HFFc6 (cell line): ENCODE measurements at regions not wholly inside any gene's neighbourhood (a gene's known extent, or its start where the extent isn't known, plus 50 kb on each side); places are given as distances from the start of the nearest gene placed in this dataset.

Experiments
- DNase-seq: peaks from one replicate; pipeline ENCODE4 v3.0.0-alpha.2; 2018
- H3K27ac Mint-ChIP-seq: 2 replicates; pipeline ENCODE4 v1.8.0; 2020; ENCODE audit warnings: mild to moderate bottlenecking, mixed read lengths
- H3K27me3 Mint-ChIP-seq: 2 replicates; pipeline ENCODE4 v1.8.0; 2021; ENCODE audit warnings: mild to moderate bottlenecking, moderate library complexity, mixed read lengths; ENCODE audit not compliant: insufficient read depth
- H3K36me3 Mint-ChIP-seq: 2 replicates; pipeline ENCODE4 v1.8.0; 2021; ENCODE audit warnings: low read depth, mixed read lengths
- H3K4me1 Mint-ChIP-seq: 2 replicates; pipeline ENCODE4 v1.8.0; 2020; ENCODE audit warnings: low read depth, mixed read lengths
- H3K4me3 Mint-ChIP-seq: 2 replicates; pipeline ENCODE4 v1.8.0; 2020; ENCODE audit warnings: mild to moderate bottlenecking, moderate library complexity, mixed read lengths
- H3K9me3 Mint-ChIP-seq: 2 replicates; pipeline ENCODE4 v1.8.0; 2020; ENCODE audit warnings: mild to moderate bottlenecking, mixed read lengths
- TF ChIP-seq, protein P1 (sequence below): fragments of 200-600 bp; sonication (generic); IDR thresholded peaks from 2 replicates; pipeline ENCODE4 v1.5.0; 2021; ENCODE audit warnings: antibody characterized with exemption, mild to moderate bottlenecking

DNA sequence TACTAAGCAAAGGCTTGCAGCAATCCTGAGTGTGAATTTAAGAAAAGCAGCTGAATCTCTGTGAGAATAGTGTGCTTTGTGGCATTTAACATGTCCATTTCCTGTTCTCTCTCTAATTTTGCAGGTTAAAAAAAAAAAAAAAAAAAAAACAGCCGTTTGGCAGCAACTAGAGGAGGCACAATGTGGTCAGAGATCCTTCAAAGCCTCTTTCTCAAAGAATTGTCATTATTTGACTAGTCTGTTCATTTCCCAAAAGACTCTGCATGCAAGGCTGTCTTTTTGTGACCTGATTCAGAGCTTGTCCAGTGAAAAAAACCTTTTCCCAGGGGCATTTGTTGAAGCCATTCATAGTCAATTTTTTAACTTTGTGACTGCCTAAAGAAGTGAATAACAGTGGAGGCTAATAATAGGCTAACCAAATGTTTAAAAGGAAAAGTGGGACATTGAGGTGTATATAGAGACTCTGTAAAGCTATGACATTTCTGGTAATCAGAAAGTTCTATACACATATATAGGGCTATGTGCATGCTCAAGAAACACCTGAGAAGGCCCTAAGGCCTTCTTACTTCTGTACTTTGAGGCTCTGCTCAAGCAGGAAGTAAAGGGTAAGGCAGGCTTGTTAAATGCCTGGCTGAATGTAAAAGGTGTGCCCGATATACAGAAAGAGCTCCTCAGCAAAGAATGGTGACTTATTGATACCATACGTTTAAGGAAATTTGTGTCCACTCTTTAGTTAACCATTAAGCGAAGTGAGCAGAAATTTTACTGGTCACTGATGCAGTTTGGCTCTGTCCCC lies 289.6 kb upstream of the RAB6C start:
- DNase-seq, result no peak
- TF ChIP-seq, protein P1, sequence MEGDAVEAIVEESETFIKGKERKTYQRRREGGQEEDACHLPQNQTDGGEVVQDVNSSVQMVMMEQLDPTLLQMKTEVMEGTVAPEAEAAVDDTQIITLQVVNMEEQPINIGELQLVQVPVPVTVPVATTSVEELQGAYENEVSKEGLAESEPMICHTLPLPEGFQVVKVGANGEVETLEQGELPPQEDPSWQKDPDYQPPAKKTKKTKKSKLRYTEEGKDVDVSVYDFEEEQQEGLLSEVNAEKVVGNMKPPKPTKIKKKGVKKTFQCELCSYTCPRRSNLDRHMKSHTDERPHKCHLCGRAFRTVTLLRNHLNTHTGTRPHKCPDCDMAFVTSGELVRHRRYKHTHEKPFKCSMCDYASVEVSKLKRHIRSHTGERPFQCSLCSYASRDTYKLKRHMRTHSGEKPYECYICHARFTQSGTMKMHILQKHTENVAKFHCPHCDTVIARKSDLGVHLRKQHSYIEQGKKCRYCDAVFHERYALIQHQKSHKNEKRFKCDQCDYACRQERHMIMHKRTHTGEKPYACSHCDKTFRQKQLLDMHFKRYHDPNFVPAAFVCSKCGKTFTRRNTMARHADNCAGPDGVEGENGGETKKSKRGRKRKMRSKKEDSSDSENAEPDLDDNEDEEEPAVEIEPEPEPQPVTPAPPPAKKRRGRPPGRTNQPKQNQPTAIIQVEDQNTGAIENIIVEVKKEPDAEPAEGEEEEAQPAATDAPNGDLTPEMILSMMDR, result no peak
- Mint-ChIP-seq H3K9me3 (peaks cover 35% of the 10 kb centered on the region), H3K27ac (no peak overlapping the region), H3K4me1 (no peaks in the 10 kb centered on the region), H3K4me3 (no peak overlapping the region), H3K27me3 (no peaks in the 10 kb centered on the region), H3K36me3 (no peaks in the 10 kb centered on the region; the same call in 1 of the 2 replicates)

DNA sequence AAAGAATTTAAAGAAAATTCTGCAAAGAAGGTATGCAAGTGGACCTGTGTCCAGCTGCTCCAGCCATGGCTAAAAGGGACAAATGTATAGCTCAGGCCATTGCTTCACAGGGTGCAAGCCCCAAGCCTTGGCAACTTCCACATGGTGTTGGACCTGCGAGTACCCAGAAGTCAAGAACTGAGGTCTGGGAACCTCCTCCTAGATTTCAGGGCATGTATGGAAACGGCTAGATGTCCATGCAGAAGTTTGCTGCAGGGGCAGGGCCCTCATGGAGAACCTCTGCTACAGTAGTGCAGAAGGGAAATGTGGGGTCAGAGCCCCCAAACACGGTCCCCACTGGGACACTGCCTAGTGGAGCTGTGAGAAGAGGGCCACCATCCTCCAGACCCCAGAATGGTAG lies 284.0 kb upstream of the RAB6C start:
- DNase-seq, result no peak
- Mint-ChIP-seq H3K27me3 (no peaks in the 10 kb centered on the region), H3K9me3 (peaks cover 52% of the 10 kb centered on the region), H3K27ac (no peak overlapping the region), H3K36me3 (no peaks in the 10 kb centered on the region), H3K4me3 (no peak overlapping the region), H3K4me1 (no peaks in the 10 kb centered on the region)
- TF ChIP-seq, protein P1, result no peak

GRCh38 chr2:129698593-129698992 lies 280.9 kb upstream of the RAB6C start:
- TF ChIP-seq, protein P1, result no peak
- no peaks in the 10 kb centered on the region for H3K36me3 Mint-ChIP-seq
- no peak for DNase-seq
- no peak overlapping the region for H3K27ac Mint-ChIP-seq
- no peak overlapping the region for H3K4me3 Mint-ChIP-seq
- H3K4me1 Mint-ChIP-seq, result no peaks in the 10 kb centered on the region
- H3K9me3 Mint-ChIP-seq, result peaks cover 38% of the 10 kb centered on the region
- H3K27me3 Mint-ChIP-seq, result no peaks in the 10 kb centered on the region

GRCh38 chr2:129699781-129700573 lies 279.5 kb upstream of the RAB6C start:
- Mint-ChIP-seq H3K36me3 (peaks cover 5% of the 10 kb centered on the region; the same call in 1 of the 2 replicates), H3K9me3 (peaks cover 47% of the 10 kb centered on the region), H3K4me3 (no peak overlapping the region), H3K27ac (no peak overlapping the region), H3K27me3 (no peaks in the 10 kb centered on the region), H3K4me1 (no peaks in the 10 kb centered on the region)
- DNase-seq, result no peak
- TF ChIP-seq, protein P1, result no peak

DNA sequence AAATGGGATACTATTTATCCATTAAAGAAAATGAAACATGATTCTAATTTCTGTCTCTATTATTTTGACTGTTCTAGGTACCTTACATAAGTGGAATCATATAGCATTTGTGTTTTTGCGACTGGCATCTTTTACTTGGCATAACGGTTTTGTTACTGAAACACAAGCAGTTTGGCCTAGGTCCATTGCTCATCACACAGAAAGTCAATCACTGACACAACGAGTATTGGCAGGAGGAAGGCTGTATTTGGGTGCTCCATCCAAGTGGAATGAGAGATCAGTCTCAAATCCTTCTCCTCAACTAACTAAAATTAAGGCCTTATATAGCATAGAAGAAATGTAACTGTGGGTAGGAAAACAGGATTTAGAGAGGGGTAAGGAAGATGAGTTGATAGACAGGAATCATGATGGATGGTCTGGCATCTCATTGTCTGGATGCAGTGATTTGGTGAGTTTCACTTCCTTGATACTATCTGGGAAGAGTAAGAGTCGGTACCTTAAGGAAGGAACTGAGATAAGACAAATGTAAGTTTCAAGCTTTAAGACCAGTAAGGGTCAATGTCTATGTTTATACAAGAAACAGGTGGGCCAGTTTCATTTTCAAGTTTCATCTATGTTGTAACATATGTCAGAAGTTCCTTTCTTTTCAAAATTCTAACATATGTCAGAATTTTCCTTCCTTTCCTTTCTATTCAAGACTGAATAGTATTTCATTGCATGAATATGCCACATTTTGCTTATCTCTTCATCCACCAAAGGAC lies 276.9 kb upstream of the RAB6C start:
- Mint-ChIP-seq H3K4me3 (no peak overlapping the region), H3K4me1 (no peaks in the 10 kb centered on the region), H3K9me3 (peaks cover 50% of the 10 kb centered on the region), H3K27me3 (no peaks in the 10 kb centered on the region), H3K36me3 (peaks cover 6% of the 10 kb centered on the region; the same call in 1 of the 2 replicates), H3K27ac (no peak overlapping the region)
- TF ChIP-seq, protein P1, result no peak
- DNase-seq, result no peak
